GM23338 (cell line): ENCODE measurements at regions not wholly inside any gene's neighbourhood (a gene's known extent, or its start where the extent isn't known, plus 50 kb on each side); places are given as distances from the start of the nearest gene placed in this dataset.

Experiments used
- POLR2AphosphoS5 ChIP-seq: IDR thresholded peaks from 2 replicates; pipeline ENCODE4 v1.6.1; 2016; ENCODE audit warnings: antibody characterized with exemption, low read depth
- TF ChIP-seq, protein P1 (sequence below), 2 experiments: fragments of 200-600 bp in 1 of 2; sonication (generic) in 1 of 2; conservative IDR thresholded peaks; 2 replicates each; pipeline versions ENCODE4 v1.5.1 to v1.6.1; 2016 to 2017; ENCODE audit warnings: antibody characterized with exemption in 2 of 2, low read depth in 2 of 2, mild to moderate bottlenecking in 2 of 2, moderate library complexity in 1 of 2
- TF ChIP-seq, protein P2 (sequence below): IDR thresholded peaks from one replicate; pipeline ENCODE4 v1.6.1; 2018; ENCODE audit warnings: antibody characterized with exemption; ENCODE audit not compliant: unreplicated experiment

DNA sequence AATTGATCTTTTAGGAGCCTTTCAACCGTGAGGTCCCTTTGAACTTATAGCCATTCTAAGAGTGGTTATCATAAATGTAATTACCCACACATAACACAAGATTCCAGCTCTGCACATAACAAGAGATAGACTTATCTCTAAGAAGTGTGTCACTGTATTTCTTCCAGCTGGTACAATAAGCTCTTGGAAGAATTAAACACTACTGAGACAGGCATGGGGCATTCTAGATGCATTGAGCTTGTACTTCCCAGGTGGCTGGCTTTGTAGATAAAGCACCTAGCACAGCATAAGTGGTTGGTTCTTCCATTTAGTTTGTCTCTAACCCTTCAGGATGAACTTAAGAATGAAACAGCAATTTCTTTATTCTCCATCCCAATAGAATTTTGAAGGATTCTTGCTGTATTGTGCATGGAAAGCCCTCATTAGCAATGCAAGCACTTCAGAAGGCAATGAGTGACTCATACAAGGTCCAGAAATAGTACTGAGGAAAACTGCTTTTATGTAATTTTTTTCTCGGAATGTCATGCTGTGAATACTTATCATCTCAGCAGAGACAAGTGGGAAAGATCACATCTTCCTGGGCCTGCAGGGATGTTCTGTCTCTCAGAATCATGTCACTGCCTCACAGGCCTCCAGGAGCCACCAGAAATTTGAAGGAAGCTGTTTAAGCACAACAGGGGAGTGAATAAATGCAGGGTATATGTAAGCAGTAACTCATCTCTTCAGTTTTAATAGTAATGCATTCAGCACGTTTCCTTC is 91.1 kb upstream of the CD180 start:
- TF ChIP-seq, protein P1, sequence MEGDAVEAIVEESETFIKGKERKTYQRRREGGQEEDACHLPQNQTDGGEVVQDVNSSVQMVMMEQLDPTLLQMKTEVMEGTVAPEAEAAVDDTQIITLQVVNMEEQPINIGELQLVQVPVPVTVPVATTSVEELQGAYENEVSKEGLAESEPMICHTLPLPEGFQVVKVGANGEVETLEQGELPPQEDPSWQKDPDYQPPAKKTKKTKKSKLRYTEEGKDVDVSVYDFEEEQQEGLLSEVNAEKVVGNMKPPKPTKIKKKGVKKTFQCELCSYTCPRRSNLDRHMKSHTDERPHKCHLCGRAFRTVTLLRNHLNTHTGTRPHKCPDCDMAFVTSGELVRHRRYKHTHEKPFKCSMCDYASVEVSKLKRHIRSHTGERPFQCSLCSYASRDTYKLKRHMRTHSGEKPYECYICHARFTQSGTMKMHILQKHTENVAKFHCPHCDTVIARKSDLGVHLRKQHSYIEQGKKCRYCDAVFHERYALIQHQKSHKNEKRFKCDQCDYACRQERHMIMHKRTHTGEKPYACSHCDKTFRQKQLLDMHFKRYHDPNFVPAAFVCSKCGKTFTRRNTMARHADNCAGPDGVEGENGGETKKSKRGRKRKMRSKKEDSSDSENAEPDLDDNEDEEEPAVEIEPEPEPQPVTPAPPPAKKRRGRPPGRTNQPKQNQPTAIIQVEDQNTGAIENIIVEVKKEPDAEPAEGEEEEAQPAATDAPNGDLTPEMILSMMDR (conservative IDR thresholded peaks at IDR 0.05; ENCODE audit: low read depth in 2 of 2): no peak
- TF ChIP-seq POLR2AphosphoS5: no peak
- TF ChIP-seq, protein P2, sequence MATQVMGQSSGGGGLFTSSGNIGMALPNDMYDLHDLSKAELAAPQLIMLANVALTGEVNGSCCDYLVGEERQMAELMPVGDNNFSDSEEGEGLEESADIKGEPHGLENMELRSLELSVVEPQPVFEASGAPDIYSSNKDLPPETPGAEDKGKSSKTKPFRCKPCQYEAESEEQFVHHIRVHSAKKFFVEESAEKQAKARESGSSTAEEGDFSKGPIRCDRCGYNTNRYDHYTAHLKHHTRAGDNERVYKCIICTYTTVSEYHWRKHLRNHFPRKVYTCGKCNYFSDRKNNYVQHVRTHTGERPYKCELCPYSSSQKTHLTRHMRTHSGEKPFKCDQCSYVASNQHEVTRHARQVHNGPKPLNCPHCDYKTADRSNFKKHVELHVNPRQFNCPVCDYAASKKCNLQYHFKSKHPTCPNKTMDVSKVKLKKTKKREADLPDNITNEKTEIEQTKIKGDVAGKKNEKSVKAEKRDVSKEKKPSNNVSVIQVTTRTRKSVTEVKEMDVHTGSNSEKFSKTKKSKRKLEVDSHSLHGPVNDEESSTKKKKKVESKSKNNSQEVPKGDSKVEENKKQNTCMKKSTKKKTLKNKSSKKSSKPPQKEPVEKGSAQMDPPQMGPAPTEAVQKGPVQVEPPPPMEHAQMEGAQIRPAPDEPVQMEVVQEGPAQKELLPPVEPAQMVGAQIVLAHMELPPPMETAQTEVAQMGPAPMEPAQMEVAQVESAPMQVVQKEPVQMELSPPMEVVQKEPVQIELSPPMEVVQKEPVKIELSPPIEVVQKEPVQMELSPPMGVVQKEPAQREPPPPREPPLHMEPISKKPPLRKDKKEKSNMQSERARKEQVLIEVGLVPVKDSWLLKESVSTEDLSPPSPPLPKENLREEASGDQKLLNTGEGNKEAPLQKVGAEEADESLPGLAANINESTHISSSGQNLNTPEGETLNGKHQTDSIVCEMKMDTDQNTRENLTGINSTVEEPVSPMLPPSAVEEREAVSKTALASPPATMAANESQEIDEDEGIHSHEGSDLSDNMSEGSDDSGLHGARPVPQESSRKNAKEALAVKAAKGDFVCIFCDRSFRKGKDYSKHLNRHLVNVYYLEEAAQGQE: no peak
